ENCODE measurements at regions not wholly inside any gene's neighbourhood (a gene's known extent, or its start where the extent isn't known, plus 50 kb on each side); places are given as distances from the start of the nearest gene placed in this dataset.

DNA sequence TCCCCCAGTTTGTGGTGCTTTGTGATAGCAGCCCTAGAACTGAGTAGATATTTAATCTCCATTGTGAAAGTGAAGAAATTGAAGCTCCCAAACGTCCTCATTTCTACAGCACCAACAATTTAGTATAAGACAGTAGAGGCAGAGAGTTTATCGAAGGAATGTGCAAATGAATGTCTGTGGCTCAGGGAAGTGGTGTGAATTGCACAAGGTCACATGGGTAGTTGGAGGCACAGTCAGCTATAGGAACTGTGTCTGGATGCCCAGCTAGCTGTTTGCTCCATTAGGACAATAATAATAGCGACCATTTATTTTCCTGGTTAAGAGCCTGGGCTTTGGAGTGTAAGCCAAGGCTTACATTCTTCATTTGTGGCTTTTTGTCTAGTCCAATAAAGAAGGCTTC is 144.4 kb upstream of the USP24 start:
- Histone ChIP-seq H3K36me3 (ENCODE audit: insufficient read depth, low read length) (no peaks in the 10 kb centered on the region), H3K27me3 (ENCODE audit: insufficient read depth, low read length) (no peaks in the 10 kb centered on the region), H2AFZ (ENCODE audit: low read depth, low read length) (no peak overlapping the region), H3K4me3 (ENCODE audit: low read length) (no peak overlapping the region), H3K4me1 (ENCODE audit: insufficient read depth, low read length) (no peaks in the 10 kb centered on the region), H3K9me3 (ENCODE audit: low read length) (no peaks in the 10 kb centered on the region)

DNA sequence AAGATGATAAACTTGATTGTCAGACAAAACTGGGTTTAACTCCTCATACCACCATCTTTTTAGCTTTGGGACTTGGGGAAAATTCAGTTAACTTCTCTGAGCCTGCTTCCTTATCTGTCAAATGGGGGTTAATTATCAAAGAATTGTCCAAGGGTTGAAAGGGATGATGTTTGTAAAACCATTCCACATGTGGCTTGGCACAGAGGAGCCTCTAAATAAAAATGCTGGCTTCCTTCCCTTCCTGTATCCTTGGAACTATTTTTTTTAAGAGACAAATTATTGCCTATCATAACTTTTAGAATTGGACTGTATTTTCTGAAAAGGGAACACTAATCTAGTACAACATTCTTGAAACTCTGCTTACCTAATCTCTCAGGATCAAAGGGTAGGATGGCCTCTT is 143.4 kb upstream of the USP24 start:
- no peaks in the 10 kb centered on the region for H3K9me3 ChIP-seq (ENCODE audit: low read length)
- no peak overlapping the region for H2AFZ ChIP-seq (ENCODE audit: low read depth, low read length)
- no peaks in the 10 kb centered on the region for H3K27me3 ChIP-seq (ENCODE audit: insufficient read depth, low read length)
- H3K4me3 ChIP-seq (ENCODE audit: low read length) = no peak overlapping the region
- H3K36me3 ChIP-seq (ENCODE audit: insufficient read depth, low read length) = no peaks in the 10 kb centered on the region
- H3K4me1 ChIP-seq (ENCODE audit: insufficient read depth, low read length) = no peaks in the 10 kb centered on the region

DNA sequence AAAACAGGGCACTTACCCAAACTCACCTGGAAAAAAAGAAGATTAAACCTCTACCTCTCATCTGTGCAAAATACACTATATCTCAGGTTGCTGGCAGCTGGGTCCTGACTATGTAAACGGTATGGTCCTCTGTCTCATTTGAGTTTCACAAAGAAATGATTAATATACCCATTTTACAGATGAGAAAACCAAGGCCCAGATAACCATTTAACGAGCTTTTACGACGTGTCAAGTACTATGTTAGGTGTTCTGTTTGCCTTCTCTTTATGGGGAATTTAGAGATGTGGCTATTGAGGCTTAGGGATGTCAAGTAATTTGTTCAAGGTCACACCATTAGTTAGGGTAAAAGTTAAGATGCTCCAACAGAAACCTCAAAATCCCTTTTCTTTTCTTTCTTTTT is 140.4 kb upstream of the USP24 start:
- no peaks in the 10 kb centered on the region for H3K27me3 ChIP-seq (ENCODE audit: insufficient read depth, low read length)
- H3K4me1 ChIP-seq (ENCODE audit: insufficient read depth, low read length) = no peaks in the 10 kb centered on the region

DNA sequence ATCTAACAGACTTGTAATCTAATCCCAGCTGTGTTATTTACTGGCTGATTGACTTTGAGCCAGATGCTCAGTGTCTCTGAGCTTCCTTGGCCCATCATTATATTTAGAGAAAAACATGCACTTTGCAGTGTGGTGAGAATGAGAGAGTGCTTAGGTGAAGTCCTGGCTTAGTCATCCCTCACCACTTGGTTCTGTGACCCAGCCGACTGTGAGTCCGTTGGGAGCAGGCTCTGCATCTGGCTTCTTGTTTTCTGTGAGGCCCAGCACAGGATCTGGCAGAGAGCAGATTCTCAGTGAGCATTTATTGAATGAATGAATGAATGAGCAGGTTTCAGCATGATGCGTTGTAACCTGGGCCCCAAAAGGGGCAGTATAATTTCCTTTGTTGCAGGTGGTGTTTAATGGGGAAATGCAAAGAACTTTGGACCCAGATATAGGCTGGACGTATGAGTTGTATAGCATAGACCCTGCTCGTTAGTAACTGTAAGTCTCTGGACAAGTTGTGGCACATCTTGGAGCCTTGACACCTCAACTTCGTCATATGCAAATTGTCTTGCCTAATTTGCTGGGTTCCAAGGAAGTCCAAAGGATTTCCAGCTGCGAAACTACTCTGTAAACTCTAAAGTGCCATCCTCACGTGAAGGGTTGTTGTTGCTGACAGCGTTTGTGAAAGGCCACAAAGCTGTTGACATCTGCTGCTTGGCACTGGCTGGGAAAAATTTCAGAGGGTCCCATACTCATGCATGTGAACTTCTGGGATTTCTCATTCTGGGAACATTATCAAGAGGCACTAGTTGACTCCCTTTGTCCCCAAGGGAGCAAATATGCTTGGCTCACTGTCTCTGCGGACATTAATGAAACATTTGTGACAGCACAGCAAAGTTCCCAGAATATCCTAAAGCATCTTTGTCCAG is 138.8 kb upstream of the USP24 start:
- Histone ChIP-seq H3K4me3 (ENCODE audit: low read length) (no peak overlapping the region), H2AFZ (ENCODE audit: low read depth, low read length) (no peak overlapping the region), H3K9me3 (ENCODE audit: low read length) (no peaks in the 10 kb centered on the region), H3K36me3 (ENCODE audit: insufficient read depth, low read length) (no peaks in the 10 kb centered on the region), H3K4me1 (ENCODE audit: insufficient read depth, low read length) (no peaks in the 10 kb centered on the region), H3K27me3 (ENCODE audit: insufficient read depth, low read length) (no peaks in the 10 kb centered on the region)

More for the DNA sequence above, 140.4 kb upstream of the USP24 start:
- Histone ChIP-seq H3K4me3 (ENCODE audit: low read length) (no peak overlapping the region), H2AFZ (ENCODE audit: low read depth, low read length) (no peak overlapping the region), H3K36me3 (ENCODE audit: insufficient read depth, low read length) (no peaks in the 10 kb centered on the region), H3K9me3 (ENCODE audit: low read length) (no peaks in the 10 kb centered on the region)

DNA sequence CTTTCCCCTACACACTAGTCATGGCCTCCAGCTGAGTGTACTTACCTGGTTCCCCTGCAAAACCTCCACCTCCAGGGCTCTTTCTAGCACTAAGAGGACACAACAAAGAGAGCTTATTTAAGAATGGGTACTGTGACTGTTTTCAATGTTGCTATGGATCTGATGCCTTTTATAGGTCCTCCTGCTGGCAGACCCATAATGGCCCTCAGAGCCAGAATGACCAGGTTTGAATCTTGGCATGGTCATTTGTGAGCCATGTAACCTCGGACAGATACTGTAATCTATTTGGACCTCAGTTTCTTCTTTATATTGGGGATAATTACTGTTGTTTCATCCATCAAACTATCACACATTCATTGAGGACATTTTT is 137.6 kb upstream of the USP24 start:
- no peaks in the 10 kb centered on the region for H3K27me3 ChIP-seq (ENCODE audit: insufficient read depth, low read length)
- H3K4me1 ChIP-seq (ENCODE audit: insufficient read depth, low read length) = no peaks in the 10 kb centered on the region
- H2AFZ ChIP-seq (ENCODE audit: low read depth, low read length) = no peak overlapping the region
- no peak overlapping the region for H3K4me3 ChIP-seq (ENCODE audit: low read length)
- no peaks in the 10 kb centered on the region for H3K9me3 ChIP-seq (ENCODE audit: low read length)
- no peaks in the 10 kb centered on the region for H3K36me3 ChIP-seq (ENCODE audit: insufficient read depth, low read length)

DNA sequence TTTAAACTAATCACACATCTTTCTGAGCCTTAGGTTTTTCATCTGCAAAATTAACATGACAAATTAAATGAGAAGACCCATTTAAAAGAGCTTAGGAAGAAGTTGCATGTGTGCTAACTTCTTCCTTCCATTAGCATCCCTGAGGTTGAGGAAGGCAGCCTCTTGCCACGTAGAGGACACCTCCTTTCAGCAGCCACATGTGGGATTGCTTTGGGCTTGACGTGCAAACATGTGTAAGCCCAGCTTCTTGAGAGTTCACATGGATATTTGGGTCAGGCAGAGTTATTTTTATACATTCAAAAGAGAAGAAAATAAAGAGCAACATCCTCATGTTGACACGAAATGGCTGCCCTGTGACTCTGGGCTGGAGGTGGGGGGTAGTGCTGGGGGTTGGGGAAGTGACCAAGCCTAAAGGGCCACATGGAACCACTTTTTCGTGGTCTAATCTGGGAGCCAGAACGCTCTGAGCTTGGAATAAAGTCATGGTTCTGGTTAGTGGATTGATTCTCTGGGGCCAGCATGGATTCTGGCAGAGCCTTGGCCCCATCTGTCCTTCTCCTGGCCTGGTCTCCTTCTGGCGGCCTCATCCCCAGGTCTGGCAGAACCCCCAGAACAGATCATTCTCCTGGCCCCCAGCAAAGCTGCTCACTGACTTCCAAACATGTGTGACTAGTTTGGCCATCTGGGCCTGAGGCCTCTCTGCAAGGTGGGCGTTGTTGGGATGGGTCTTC is 137.1 kb upstream of the USP24 start:
- Histone ChIP-seq H2AFZ (ENCODE audit: low read depth, low read length) (no peak overlapping the region), H3K27me3 (ENCODE audit: insufficient read depth, low read length) (no peaks in the 10 kb centered on the region), H3K36me3 (ENCODE audit: insufficient read depth, low read length) (no peaks in the 10 kb centered on the region), H3K9me3 (ENCODE audit: low read length) (no peaks in the 10 kb centered on the region), H3K4me3 (ENCODE audit: low read length) (no peak overlapping the region), H3K4me1 (ENCODE audit: insufficient read depth, low read length) (no peaks in the 10 kb centered on the region)

DNA sequence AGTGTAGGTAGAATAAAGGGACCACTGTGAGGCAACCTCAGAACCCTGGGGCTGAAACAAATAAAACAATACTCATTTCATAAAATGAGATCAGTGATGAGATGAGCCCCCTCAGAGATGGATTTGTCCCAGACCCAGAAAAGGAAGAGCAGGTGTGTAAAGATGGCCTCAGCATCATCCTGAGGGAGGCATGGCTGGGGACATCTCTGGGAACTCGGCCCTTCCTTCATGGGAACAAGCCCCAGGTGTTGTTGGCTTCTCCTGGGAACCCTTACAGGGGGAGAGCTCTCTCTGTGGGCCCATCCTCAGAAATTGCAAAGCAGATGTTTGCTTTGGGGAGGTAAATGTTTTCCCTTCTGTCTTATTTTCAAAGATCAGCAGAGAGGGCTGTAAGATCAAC is 133.2 kb upstream of the USP24 start:
- H3K4me1 ChIP-seq (ENCODE audit: insufficient read depth, low read length) = no peaks in the 10 kb centered on the region
- no peaks in the 10 kb centered on the region for H3K9me3 ChIP-seq (ENCODE audit: low read length)
- H3K4me3 ChIP-seq (ENCODE audit: low read length) = no peak overlapping the region
- H3K36me3 ChIP-seq (ENCODE audit: insufficient read depth, low read length) = no peaks in the 10 kb centered on the region
- no peak overlapping the region for H2AFZ ChIP-seq (ENCODE audit: low read depth, low read length)
- no peaks in the 10 kb centered on the region for H3K27me3 ChIP-seq (ENCODE audit: insufficient read depth, low read length)

DNA sequence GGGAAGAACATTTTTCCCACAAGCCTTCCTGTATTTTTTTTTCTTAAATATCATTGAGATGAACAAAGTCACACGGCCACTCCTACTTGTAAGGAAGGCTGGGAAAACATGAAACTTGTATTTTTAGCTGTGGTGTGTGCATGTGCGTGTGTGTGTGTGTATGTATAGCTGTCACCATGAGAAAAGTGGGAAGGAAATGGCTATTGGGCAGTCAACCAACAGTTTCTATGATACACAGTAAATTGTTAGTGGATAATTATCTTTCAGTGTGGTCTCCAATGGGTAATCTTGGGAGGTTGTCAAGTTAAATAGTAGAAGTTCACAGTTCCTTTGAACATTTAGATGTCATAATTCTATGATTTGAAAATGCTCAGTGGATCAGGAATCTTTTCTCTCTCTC is 132.7 kb upstream of the USP24 start:
- Histone ChIP-seq H3K4me3 (ENCODE audit: low read length) (no peak overlapping the region), H2AFZ (ENCODE audit: low read depth, low read length) (no peak overlapping the region), H3K4me1 (ENCODE audit: insufficient read depth, low read length) (no peaks in the 10 kb centered on the region), H3K36me3 (ENCODE audit: insufficient read depth, low read length) (no peaks in the 10 kb centered on the region), H3K9me3 (ENCODE audit: low read length) (no peaks in the 10 kb centered on the region), H3K27me3 (ENCODE audit: insufficient read depth, low read length) (no peaks in the 10 kb centered on the region)

DNA sequence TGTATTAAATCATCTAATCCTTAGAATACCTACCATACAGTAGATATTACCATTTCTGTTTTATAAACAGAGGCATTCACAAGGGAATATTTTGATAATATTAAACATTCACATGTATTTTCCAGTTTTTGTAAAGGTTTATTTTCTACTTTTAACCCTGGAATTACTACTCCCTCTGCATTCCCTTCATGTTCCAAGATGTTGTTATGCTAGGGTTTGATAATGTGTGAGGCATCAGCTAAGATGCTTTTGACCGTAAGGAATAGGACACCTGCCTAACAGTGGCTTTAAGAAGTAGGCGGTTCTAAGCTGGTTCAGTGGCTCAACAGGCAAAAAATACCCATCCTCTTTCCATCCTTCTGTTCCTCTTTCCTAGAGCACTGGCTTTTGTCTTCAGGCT is 131.9 kb upstream of the USP24 start:
- Histone ChIP-seq H3K4me1 (ENCODE audit: insufficient read depth, low read length) (no peaks in the 10 kb centered on the region), H3K9me3 (ENCODE audit: low read length) (no peaks in the 10 kb centered on the region), H3K4me3 (ENCODE audit: low read length) (no peak overlapping the region), H3K27me3 (ENCODE audit: insufficient read depth, low read length) (no peaks in the 10 kb centered on the region), H3K36me3 (ENCODE audit: insufficient read depth, low read length) (no peaks in the 10 kb centered on the region), H2AFZ (ENCODE audit: low read depth, low read length) (no peak overlapping the region)

DNA sequence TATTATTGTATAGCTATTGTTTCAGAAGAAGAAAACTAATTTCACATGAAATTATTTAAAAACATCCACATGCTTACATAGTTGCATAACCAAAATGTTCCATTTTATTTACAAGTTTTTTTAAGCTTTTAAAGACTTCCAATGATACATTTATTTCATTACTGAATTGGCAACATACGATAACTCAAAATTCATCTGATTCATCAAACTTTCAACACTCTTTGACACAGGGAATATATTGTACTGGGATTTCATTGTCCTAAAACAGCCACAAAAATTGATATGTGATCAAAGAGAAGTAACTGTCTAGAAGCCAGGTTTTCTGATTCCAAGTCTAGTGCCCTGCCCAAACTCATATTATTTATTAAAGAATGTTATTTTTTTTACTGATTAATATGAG is 131.4 kb upstream of the USP24 start:
- Histone ChIP-seq H3K4me1 (ENCODE audit: insufficient read depth, low read length) (no peaks in the 10 kb centered on the region), H3K27me3 (ENCODE audit: insufficient read depth, low read length) (no peaks in the 10 kb centered on the region), H3K4me3 (ENCODE audit: low read length) (no peak overlapping the region), H3K9me3 (ENCODE audit: low read length) (no peaks in the 10 kb centered on the region), H3K36me3 (ENCODE audit: insufficient read depth, low read length) (no peaks in the 10 kb centered on the region), H2AFZ (ENCODE audit: low read depth, low read length) (no peak overlapping the region)

DNA sequence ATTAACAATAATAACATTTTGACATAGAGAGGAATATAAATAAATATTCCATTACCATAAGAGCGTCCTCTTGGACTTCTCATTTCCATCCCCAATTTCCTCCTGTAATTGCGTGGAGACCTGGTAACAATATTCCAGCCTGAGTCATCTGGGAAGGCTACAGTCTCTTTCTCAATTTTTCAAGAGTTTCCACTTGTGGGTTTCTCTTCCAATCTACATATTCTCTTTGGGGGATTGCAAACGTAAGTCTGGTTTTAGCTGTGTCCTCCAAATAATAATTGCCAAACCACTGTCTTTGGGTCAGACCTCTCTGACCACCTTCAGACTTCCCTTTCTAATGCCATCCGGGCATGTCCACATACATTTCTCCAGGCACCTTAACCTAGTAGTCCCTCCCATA is 124.5 kb upstream of the USP24 start:
- no peak overlapping the region for H3K4me3 ChIP-seq (ENCODE audit: low read length)
- H3K4me1 ChIP-seq (ENCODE audit: insufficient read depth, low read length) = no peaks in the 10 kb centered on the region
- no peaks in the 10 kb centered on the region for H3K9me3 ChIP-seq (ENCODE audit: low read length)
- no peaks in the 10 kb centered on the region for H3K27me3 ChIP-seq (ENCODE audit: insufficient read depth, low read length)
- H3K36me3 ChIP-seq (ENCODE audit: insufficient read depth, low read length) = no peaks in the 10 kb centered on the region
- H2AFZ ChIP-seq (ENCODE audit: low read depth, low read length) = no peak overlapping the region

DNA sequence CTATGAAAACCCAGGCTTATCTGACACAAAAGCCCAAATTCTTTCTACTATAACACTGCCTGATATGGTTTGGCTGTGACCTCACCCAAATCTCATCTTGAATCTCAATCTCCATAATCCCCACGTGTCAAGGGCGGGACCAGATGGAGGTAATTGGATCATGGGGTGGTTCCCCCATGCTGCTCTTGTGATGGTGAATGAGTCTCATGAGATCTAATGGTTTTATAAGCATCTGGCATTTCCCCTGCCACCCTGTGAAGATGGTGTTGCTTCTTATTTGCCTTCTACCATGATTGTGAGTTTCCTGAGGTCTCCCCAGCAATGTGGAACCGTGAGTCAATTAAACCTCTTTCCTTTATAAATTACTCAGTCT is 123.3 kb upstream of the USP24 start:
- H3K27me3 ChIP-seq (ENCODE audit: insufficient read depth, low read length) = no peaks in the 10 kb centered on the region
- H3K9me3 ChIP-seq (ENCODE audit: low read length) = no peaks in the 10 kb centered on the region
- H2AFZ ChIP-seq (ENCODE audit: low read depth, low read length) = no peak overlapping the region
- no peaks in the 10 kb centered on the region for H3K36me3 ChIP-seq (ENCODE audit: insufficient read depth, low read length)
- H3K4me1 ChIP-seq (ENCODE audit: insufficient read depth, low read length) = no peaks in the 10 kb centered on the region
- H3K4me3 ChIP-seq (ENCODE audit: low read length) = no peak overlapping the region

DNA sequence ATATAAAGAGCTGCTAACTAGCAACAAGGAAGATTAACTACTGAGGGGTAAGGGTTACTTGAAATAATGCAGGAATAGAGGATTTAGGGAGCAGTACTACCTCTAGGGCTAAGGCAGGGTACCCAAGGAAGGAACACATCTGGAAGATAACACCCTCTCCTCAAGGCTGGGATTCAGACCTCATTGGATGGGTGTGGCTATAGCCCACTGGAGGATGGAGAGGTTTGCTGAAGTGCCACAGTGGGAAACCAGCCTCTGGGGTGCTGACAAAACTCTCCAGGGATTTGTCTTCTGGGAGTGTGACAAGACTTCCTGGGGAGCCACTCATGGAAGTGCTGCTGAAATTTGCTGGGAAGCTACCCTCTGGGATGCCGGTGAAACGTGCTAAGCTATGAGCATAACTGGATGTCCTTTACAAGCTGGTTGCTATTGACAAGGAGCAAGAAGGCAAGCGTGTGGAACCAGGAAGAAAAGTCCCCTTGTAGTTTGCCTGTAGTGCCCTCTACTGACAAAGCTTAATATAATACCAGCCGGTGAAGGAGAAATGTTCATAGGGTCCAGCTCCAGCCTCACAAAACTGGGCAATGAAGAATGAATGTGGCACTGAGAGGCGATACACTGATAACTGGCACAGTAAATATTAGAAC is 122.8 kb upstream of the USP24 start:
- Histone ChIP-seq H2AFZ (ENCODE audit: low read depth, low read length) (no peak overlapping the region), H3K4me1 (ENCODE audit: insufficient read depth, low read length) (no peaks in the 10 kb centered on the region), H3K4me3 (ENCODE audit: low read length) (no peak overlapping the region), H3K36me3 (ENCODE audit: insufficient read depth, low read length) (no peaks in the 10 kb centered on the region), H3K9me3 (ENCODE audit: low read length) (no peaks in the 10 kb centered on the region), H3K27me3 (ENCODE audit: insufficient read depth, low read length) (no peaks in the 10 kb centered on the region)

Measured in neuron (in vitro differentiated cells).